HPDE6-E6E7 (cell line): ENCODE measurements at regions not wholly inside any gene's neighbourhood (a gene's known extent, or its start where the extent isn't known, plus 50 kb on each side); places are given as distances from the start of the nearest gene placed in this dataset.

Experiments used
- DNase-seq: peaks from one replicate; pipeline ENCODE4 v3.0.0; 2011; ENCODE audit warnings: missing footprints; ENCODE audit errors: extremely low spot score

DNA sequence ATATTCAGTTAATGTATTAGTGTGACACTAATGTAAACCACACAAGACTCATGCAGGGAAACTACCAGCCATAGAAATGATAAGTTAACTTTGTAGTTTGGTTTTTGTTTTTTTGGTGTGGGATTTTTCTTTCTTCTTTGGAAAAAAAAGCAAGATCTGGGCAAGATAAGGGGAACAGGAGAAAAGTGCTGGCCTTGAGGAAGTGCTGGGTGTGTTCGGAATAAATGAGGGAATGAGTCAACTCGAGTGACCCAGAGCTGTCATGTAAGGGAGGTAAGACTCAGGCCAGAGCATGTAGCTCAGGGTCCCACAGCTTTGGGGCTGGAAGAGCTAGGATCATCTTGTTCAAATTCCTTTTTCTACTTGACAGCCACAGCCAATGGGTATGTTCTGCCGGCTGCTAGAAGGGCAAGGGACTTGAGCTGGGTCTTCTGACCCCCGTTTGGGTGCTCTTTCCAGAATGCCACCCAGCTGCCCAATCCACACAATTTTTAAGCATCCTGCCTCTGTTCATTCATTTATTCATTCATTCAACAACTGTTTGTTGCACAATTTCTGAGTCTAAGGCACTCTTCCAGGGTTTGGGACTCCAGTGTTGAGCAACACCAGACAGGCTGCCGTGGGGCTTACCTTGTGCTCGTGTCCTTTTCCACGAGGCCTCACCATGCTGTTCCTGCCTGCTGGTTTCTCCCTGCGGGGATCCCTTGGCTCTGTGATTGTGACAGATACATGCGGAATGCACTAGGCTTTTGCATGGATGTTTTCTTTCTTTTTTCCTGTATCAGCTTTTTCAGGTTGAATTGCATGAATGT lies 54.5 kb downstream of the CLDN34 start:
- DNase-seq, result no peak

DNA sequence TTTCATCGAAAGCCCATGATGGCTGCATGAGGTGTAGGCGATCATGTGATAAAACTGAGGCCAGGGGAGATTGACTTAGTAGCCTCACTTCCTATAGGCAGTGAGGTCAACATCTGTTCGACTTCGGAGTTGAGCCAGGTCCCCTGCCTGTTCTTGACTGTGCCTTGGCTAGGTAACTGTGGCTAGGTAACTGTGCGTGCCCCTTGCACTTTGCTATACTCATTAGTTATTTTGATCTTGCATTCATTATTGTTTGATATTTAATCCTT lies 55.0 kb downstream of the CLDN34 start:
- no peak for DNase-seq

DNA sequence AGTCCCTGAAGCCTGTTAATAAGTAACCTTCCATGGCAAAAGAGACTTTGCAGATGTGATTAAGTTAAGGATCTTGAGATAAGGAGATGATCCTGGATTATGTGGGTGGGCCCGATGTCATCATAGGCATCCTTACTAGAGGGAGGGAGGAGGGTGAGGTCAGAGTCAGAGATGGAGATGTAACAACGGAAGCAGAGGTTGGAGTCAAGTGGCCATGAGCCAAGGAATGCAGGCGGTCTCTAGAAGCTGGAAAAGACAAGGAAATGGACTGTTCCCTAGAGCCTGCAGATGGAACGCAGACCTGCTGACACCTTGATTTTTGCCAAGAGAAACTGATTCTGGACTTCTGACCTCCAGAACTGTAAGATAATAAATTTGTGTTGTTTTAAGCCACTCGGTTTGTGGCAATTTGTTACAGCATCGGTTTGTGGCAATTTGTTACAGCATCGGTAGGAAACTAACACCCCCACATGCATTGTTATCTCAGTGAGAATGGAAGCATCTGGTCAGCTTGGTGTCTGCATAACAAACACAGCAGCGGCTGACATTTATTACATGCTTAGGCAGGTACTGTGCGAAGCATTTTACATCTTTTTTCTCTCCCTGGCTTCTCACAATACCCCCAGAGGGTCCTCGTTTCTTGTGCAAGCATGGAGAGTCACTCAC lies 55.6 kb downstream of the CLDN34 start:
- DNase-seq, result no peak

DNA sequence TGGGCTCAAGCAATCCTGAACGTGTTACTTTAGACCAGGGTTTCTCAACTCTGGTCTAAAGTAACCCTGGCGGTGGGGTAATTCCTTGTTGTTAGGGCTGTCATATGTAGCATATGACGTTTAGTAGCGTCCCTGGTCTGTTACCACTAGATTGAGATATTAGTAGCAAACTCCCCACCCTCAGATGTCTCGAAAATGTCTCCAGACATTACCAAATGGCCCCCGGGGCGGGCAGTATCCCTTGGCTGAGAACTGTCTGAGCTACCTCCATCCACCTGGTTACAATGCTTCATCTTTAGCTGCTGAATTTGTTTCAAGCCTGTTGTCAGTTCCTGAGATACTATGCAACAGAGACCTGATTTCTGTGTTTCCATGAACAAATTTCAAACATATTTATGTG lies 56.7 kb downstream of the CLDN34 start:
- DNase-seq, result no peak

DNA sequence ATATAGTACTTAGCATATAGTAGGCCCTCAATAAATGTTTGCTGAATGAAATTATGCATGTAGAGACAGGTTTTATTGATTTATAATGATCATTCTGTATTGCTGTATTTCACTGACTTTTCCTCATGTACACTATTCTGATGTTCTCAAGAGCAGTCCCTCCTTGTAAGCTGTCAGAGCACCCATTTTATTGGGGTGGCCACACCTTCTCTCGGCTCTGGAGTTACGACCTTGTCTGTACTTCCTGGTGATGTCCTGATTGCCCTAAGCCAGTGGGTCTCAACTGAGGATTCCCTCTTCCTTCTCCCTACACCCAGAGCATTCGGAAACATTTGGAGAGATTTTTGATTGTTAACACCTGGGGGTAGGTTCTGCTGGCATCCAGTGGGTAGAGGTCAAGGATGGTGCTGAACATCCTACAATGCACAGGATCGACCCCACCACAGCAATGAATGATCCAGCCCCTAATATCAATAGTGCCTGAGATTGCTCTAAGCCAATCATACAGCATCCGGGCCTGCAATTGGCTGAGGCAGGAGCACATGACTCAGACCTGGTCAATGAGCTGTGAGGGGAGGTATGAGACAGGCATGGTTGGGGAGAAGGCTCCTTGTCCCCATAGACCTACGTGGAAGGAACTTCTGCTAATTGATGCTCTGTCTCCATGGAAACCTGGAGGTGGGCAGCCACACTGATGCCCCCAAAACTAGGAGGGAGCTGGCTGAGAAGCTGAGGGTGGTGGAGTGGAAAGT lies 58.8 kb downstream of the CLDN34 start:
- no peak for DNase-seq

DNA sequence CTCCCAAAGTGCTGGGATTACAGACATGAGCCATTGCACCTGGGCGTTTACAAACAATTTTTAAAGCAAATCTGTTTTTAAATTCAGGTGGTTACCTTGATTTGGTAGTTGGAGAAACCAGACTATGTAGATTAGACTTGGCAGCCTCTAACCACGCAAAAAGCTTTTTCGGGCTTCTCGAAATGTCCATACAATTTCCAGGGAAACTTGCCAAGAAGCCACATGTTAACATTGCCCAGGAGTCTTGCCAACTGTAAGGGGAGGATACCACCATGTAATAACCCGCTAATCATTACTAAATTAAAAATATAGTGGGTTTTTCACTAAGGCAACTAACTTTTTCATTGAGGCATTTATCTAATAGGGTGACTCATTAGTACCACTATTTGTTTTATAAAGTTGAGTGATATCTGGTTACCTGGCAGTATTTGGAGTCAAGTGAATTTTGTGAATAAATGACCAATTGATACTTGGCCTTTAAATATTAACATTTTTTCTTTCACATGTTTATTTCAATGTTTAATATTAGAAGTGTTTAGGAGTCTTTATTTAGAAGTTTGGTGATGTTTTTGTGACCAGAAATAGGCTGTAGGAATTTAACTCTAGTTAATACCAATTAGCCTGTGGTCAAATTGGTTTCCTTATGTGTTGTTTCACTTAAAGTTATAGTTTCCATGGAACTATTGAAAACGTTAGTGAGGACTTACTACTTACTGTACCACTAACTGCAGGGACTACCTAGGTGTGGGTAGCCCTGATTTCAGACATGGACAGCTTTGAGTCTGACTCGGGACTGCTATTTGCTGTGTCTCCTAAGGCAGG lies 61.3 kb downstream of the CLDN34 start:
- DNase-seq, result no peak

DNA sequence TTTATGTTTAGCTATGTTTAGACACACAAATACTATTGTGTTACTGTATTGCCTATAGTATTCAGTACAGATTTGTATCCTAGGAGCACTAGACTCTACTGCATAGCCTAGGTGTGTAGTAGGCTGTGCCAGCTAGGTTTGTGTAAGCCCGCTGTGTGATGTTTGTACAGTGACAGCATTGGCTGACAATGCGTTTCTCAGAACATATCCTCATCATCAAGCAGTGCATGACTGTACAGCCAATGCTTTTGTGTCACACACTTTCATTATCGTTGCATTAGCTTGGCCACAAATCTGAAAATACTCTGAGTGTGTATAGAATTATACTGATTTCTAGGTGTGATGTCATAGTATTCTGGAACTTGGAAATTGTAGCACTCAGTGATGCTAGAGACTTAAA lies 63.4 kb downstream of the CLDN34 start:
- no peak for DNase-seq

DNA sequence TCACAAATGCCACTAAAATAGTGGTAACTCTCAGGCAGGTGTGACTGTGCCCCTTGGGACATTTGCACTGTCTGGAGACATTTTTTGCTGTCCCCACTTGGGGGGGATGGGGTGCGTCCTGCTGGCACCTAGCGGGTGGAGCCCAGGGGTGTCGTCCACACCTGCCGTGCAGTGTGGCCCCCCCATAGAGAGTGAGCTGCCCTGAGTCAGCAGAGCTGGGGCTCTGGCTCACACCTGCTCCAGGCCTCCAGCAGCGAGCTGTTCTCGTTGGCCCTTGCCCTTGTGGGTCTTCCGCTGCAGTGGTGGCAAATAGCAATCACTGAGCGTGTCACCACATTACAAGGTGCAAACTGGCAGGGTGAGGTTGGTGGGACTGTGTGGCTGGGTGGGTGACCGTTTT lies 64.6 kb downstream of the CLDN34 start:
- DNase-seq, result no peak

DNA sequence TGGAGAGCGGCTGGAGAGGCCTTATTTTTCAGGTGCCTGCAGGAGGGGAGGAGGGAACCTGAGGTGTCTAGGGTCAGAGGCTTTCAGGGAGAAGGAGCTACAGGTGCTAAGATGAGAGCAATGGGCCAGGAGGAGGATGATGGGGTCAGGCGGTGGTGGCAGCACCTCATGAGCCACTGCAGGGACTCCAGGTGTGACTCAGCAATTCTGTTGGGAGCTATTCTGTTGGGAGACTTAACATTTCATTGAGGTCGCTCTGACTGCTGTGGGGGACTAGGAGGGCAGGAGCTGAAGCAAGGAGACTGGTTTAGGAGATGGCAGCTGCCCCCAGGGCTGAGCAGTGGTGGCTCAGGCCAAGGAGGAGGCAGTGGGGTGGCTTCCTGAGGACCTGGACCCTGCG lies 65.0 kb downstream of the CLDN34 start:
- DNase-seq, result no peak

DNA sequence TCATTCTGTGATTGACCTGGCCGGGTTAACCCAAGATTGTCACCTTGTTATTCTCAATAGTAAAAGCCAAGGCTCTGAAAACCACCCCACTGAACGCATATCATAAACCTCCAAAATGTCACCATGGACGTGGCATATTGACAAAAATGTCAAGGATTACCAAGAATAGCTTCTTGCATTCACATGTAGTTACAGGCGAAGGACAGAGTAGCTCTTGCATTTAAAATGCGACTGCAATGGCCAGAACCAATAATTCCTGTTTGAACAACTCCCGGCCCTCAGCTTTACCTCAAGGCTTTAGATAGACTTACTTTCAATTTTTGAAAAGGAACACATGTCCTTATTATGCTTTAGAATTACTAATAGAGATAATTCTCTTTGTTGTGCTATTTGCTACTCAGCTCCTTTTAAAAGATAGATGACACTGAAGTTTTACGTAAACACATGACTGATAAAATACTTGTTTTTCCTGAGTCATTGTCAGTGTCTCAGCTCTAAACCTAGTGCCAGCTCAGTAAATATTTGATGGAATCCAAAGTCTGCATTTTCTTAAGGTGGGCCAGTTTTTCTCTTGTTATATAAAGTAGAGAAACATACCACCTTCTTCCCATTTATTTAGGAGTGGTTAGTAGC lies 66.3 kb downstream of the CLDN34 start:
- no peak for DNase-seq

DNA sequence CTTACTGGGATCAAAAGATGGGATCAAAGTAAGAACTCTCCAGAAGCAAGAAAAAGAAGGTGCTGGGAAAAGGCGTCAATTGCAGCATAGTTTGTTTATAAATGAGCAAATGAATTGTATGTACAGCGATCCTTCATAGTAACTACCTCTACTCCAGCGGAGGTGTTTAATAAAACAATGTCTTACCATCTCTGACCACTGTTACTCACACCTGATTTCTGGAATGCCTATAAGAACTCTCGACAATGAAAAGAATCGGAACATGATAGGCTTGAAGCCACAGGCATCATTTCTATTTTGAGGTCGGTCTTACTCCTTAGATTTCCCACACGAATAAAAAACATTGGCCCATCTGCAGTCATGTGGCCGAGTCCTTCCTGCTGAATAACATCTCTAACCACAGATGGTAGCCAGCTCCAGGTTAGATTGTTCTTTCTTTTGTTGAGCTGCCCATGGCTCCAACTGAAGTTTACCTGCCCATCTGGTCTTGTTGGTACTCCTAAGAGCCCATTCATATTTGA lies 67.6 kb downstream of the CLDN34 start:
- no peak for DNase-seq

DNA sequence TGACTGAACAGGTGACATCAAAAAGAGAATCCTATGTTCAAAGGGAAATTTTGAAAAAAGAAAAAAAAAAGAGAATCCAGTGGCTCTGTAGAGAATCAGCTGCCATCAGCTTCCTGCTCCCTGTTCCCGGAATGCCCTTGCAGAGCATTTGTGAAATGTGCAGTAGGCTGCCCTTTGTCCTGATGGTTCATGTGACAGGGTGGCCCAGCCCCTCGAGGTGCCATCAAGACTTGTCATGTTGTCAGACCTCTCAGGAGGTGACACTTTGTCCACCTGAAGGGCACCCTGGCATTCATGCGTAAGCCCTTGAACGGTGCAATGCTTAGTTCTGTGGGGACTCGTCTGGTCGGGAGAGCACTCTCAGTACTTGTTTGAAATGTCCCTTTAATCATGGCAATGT lies 71.4 kb downstream of the CLDN34 start:
- DNase-seq, result no peak

DNA sequence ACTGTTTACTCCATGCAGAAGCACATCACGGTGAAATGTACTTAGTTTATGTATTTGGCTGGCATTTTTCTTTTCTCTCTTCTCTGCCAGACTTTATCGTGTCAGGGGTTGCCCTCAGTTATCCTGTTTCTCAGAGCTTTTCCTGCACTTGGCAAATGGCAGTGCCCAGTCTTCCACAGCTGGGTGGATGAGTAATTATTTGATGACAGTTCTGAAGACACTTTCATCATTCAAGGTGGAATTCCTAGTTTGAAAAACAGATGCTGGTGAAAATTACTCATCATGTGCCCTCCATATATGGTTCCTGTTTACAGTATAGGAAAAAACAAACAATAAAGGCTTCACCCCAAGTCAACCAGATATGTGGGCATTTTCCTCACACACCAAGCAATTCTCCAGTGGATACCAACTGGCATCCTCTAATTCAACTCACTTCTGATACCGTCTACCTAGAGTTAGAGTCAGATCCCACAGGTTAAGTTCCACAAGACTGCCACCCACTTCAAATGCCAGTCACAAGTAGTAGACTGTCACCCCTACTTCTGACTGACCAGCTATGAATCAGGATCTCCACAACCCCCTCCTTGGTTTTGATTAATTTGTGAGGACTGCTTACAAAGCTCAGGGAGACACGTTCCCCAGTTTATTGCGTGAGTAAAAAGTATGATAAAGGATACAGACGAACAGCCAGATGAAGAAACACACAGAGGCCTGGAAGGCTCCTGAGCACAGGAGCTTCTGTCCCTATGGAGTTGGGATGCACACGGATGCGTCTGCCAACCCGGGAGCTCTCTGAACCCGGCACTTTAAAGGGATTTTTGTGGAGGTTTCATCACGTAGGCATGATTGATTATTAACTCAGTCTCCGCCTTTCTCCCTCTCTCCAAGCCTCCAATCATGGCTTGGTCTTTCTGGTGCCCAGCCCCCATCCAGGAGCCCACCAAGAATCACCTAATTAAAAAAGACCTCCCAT lies 72.9 kb downstream of the CLDN34 start:
- no peak for DNase-seq

DNA sequence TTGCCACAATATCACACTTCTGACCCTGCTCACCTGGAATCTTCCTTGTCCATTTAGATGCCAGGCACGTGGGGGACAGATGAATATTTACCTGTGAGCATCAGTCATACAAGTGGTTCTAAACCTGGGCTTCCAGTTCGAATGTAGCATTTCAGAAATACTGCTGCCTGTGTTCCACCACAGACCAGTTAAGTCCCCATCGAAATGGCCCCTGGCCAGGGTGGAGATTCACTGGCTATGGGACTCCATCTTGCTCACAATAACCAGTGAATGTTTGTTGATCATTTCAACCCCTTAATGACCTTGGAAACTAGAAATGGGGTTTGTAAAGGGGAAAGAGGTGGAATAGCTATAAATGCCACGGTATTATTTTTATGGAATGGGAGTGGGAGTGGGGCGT lies 73.8 kb downstream of the CLDN34 start:
- DNase-seq, result no peak

DNA sequence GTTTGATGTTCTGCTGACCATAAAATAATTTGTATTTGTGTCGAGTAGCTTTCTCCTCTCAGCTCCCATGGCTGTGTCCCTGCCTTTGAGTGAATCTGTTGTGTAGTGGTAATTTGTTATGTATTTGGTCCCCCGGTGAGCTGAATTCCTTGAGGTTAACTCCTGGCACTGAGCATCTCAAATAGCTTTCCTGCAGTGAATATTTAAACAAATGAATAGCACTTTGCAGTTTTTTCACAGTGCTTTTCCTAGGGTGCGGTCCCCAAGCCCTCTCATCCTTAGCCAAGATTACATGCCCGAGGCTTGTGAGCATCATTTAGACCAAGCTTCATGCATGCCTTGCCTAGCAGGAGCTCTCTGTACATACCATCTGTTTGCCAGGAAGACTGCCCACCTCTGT lies 74.2 kb downstream of the CLDN34 start:
- DNase-seq, result no peak

DNA sequence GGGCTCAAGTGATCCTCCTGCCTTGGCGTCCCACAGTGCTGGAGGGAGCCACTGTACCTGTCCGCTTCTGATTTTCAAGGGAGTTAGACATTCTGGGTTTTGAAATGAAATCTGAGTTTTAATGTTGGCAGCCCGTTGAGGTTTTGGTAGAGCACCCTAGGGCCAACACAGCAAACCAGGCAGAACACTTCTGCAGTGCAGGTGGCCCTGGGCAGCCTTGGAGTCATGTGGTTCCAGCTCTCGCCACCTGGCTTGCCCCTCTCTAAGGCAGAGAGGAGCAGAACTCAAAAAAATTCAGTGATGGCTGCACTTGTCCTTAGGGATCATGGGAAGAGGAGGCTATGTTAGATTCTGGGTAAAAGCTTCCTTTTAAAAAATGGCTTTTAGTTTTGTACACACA lies 74.9 kb downstream of the CLDN34 start:
- no peak for DNase-seq

DNA sequence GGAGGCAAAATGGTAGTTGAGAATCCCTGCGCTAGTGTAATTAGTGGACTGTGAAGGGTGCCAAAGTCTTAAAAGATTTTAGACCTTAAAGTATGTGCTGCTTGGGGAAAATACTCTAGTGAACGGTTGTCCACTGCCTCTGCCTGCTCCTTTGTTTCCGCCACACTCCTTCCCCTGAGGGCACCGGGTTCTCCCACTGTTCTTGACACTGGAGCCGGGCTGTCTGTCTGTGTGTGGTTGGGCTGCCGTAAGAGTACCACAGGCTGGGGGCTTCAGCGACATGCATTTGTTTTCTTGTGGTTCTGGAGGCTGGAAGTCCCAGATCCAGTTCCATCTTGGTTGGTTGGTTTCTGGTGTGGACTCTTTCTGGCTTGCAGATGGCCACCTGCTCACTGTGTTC lies 76.2 kb downstream of the CLDN34 start:
- DNase-seq, result no peak

DNA sequence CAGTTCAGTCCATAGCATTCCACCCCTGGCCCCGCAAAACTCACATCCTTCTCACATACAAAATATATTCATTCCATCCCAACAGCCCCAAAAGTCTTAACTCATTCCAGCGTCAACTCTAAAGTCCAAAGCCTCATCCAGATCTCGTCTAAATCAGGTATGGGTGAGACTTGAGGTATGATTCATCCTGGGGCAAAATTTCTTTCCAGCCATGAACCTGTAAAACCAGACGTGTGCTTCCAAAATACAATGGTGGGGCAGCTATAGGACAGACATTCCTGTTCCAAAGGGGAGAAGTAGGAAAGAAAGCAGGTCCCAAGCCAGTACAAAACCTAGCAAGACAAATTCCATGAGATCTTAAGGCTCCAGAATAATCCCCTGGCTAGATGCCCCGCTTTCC lies 76.9 kb downstream of the CLDN34 start:
- DNase-seq, result no peak

DNA sequence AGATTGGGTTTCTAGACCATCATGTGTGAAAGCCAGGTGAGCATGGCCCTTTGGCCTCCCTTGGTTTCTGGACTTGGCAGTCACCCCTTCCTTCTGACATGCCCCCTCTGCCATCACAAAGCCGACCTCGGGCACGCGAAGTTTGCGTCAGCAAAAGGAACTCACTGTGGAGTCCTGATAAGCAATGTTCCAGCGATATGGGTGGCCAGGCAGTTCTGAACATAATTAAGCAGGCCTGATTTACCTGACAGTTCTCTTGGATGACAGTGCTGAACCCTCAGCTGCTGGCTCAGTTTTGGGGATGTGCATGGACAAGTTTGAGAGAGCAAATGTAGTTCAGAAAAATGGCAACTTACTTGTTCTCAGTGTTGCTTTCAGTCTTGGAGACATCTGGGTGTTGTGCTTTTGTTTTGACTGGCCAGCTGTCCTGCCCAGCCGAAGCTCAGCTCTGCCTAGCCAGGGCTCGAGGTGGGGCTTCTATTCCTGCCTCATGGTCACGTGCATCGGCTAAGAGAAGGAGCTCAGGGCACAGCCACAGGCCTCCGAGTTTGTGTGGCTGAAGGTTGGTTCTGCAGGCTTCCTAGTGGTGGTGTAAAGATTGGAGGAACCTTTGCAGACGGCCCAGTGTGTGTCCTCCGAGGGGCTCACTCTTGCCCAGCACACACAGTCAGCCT lies 78.3 kb downstream of the CLDN34 start:
- no peak for DNase-seq

DNA sequence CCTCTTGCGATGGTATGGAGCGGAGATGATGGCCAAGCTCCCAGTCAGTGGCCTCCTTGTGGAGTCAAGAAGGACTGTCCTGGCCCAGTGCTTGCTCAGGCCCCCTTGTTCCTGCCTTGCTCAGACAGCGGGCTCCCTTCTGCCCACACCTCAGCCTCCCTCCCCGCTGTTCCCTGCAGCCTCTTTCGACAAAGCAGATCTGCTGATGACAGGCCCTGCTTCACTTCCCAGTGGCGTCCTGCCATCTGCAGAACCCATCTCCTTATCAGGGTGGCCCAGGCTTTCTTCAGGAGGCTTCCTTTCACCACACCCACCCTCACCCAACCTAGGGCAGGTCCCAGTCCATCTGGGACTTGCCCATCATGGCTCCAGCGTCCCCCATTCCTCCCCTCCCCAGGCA lies 80.0 kb downstream of the CLDN34 start:
- DNase-seq, result no peak
